LNCAP (cell line): ENCODE measurements at regions not wholly inside any gene's neighbourhood (a gene's known extent, or its start where the extent isn't known, plus 50 kb on each side); places are given as distances from the start of the nearest gene placed in this dataset.

Experiments
- TF ChIP-seq, protein P1 (sequence below): fragments of 450-650 bp; IDR thresholded peaks from 2 replicates; pipeline ENCODE4 v1.5.1; 2017; ENCODE audit warnings: mild to moderate bottlenecking

- TF ChIP-seq, protein P1, sequence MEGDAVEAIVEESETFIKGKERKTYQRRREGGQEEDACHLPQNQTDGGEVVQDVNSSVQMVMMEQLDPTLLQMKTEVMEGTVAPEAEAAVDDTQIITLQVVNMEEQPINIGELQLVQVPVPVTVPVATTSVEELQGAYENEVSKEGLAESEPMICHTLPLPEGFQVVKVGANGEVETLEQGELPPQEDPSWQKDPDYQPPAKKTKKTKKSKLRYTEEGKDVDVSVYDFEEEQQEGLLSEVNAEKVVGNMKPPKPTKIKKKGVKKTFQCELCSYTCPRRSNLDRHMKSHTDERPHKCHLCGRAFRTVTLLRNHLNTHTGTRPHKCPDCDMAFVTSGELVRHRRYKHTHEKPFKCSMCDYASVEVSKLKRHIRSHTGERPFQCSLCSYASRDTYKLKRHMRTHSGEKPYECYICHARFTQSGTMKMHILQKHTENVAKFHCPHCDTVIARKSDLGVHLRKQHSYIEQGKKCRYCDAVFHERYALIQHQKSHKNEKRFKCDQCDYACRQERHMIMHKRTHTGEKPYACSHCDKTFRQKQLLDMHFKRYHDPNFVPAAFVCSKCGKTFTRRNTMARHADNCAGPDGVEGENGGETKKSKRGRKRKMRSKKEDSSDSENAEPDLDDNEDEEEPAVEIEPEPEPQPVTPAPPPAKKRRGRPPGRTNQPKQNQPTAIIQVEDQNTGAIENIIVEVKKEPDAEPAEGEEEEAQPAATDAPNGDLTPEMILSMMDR, result no peak
Observed at GRCh38 chr6:156587751-156588301, 189.4 kb upstream of the ARID1B start.

DNA sequence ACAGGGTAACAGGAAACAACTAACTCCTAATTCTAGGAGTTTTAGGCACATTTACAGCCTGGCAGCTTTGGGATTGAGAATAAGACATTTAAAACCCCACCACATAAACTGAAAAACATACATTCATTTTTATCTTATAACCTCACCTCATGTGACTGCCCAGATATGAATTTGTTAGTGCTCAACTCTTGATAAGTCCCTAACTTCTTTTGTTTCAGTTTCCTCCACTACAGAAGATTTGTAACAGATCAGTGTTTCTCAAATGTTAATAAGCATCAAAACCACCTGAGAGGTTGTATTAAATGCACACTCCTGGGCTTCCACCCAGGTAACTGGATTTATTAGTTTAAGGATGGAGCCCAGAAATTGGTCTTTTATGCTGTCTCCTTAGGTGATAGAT is 190.1 kb upstream of the ARID1B start:
- TF ChIP-seq, protein P1, result no peak

DNA sequence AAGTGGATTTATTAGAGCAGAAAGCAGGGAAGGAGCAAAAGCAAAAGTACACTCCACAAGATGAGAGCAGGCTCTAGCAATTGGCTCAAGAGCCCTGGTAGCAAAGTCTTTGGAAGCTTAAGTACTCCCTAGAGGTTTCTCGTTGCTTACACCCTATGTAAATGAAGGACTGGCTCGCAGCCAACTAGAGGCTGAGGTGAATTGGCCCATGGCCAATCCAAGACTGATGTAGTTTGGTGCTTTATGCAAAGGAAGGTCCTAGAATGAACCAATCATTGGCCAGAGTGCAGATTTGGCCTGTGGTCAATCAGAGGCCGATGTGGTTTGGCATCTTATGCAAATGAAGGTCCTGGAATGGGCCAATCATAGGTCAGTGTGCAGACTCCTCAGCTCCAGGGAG is 191.3 kb upstream of the ARID1B start:
- TF ChIP-seq, protein P1, result no peak

GRCh38 chr6:156583083-156583482 is 194.1 kb upstream of the ARID1B start:
- TF ChIP-seq, protein P1, result no peak

DNA sequence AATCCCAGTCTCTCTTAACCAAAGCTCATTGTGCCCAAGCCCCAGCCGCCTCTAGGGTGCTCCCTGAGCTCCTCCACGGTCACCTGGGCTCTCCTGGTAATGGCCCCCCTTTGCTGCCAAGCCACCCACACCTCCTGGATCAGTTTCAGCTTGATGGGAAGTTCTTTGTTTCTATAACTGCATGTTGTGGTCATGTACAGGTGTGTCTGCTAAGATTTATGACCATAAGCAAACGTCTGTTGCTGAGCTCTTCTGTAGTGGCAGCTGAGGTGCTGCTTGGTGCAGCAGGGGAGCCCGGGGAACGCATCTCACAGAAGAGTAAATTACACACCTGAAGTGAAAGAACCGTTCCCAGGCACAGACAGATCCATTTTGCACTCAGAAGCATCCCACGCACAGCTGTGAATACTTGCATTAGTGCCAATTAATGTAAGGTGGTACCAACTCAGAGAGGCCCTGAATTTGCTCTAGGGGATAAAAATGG is 194.6 kb upstream of the ARID1B start:
- TF ChIP-seq, protein P1, result no peak

DNA sequence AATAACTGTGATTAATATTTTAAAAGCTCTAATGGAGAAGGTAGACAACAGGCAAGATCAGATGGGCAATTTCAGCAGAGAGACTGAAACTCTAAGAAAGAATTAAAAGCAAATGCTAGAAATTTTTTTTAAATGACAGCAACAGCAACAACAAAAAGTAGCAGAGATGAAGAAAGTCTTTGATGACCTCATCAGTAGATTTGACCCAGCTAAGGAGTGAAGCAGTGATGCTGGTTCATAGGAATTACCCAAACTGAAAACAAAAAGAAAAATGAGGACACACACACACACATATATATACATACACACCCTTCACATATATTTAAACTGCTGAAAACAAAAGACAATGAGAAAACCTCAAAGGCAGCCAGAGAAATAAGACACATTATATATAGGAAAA is 197.6 kb upstream of the ARID1B start:
- TF ChIP-seq, protein P1, result no peak

DNA sequence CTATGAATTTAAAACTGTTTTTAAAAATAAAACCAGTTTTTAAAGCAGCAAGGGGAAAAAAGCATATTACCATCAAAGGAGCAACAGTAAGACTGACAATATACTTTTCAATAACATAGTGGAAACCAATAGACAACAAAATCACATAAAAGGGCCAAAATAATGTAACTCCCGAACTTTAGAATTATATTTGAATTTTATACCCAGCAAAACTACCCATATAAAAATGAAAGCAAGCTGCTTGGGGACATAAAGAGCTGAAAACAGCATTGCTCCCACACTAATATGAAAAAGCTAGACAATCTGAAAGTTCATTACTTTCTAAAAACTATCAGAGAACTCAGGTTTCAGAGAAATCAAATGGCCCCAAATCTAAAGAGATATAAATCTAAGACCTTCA is 199.4 kb upstream of the ARID1B start:
- TF ChIP-seq, protein P1, result no peak

DNA sequence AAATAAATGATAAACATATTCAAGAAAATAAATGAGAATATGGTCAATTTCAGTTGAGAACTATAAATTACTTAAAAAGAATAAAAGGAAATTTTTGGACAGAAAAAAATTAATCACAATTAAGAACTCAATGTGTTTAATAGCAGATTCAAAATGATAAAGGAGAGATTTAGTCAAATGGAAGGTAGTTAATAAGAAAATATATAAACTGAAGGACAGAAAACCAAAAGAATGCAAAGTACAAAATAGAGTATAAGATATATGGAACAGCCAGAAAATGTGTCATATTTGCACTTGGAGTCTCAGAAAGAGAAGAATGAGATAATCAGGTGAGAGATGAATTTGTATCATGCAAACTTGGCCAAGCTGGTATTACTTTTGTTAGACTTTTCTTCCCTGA is 201.8 kb upstream of the ARID1B start:
- TF ChIP-seq, protein P1, result no peak
